Vagina (tissue), 2 donors: ENCODE measurements at regions not wholly inside any gene's neighbourhood (a gene's known extent, or its start where the extent isn't known, plus 50 kb on each side); places are given as distances from the start of the nearest gene placed in this dataset.

ENCODE experiments used
- CTCF ChIP-seq, 3 experiments: fragments of 450-650 bp in 2 of 3; fragments of 200-600 bp in 1 of 3; sonication (generic) in 1 of 3; IDR thresholded peaks; one replicate each; pipeline ENCODE4 v1.5.1; 2017 to 2019; ENCODE audit warnings: antibody characterized with exemption in 3 of 3, mild to moderate bottlenecking in 2 of 3, moderate library complexity in 2 of 3
- POLR2AphosphoS5 ChIP-seq, 2 donors: sonication (generic); formaldehyde crosslinking; IDR thresholded peaks; one replicate each; pipeline ENCODE4 v1.9.0; 2017; ENCODE audit warnings: antibody characterized with exemption in 2 of 2, mild to moderate bottlenecking in 2 of 2, low read depth in 1 of 2; ENCODE audit not compliant: insufficient read depth in 1 of 2

GRCh38 chr1:79155991-79156390 is 149.5 kb upstream of the ADGRL4 start:
- TF ChIP-seq CTCF (IDR thresholded peaks at IDR 0.05) (no peak), POLR2AphosphoS5 (IDR thresholded peaks at IDR 0.05; ENCODE audit: insufficient read depth in 1 of 2, low read depth in 1 of 2) (no peak)
